ENCODE measurements at regions not wholly inside any gene's neighbourhood (a gene's known extent, or its start where the extent isn't known, plus 50 kb on each side); places are given as distances from the start of the nearest gene placed in this dataset.

GRCh38 chr10:45201271-45201670, 114.1 kb downstream of the OR13A1 start:
- H3K4me2 ChIP-seq (ENCODE audit: insufficient read depth, low read length) = no peak overlapping the region
- no peaks in the 10 kb centered on the region for H3K36me3 ChIP-seq (ENCODE audit: control insufficient read depth in 2 of 2, extremely low read depth in 1 of 2, insufficient read depth in 2 of 2, low read length in 2 of 2)
- BruUV-seq (replicated peaks) = no TSS peak
- dilution Hi-C loops (cut with MboI; ENCODE audit: extremely low pct_ligation_motif_present, low sequenced_read_pairs) = no loop called here
- no peaks in the 10 kb centered on the region for H3K9me1 ChIP-seq (replicated peaks; ENCODE audit: control insufficient read depth, extremely low read depth, insufficient read depth, low read length)
- H3K27ac ChIP-seq (ENCODE audit: insufficient read depth, low read depth, low read length) = no peak overlapping the region
- POLR2A ChIA-PET = no interaction called here
- H3K79me2 ChIP-seq (ENCODE audit: control insufficient read depth, insufficient read depth, low read length) = no peaks in the 10 kb centered on the region
- no peak overlapping the region for H3K4me3 ChIP-seq (replicated peaks in 1 of 3; ENCODE audit: insufficient read depth in 1 of 3, low read depth in 1 of 3, low read length in 3 of 3)
- DNase-seq (ENCODE audit: low read depth, low spot score) (no peak), FAIRE-seq (no peak)
- no peak overlapping the region for H3K9ac ChIP-seq (replicated peaks; ENCODE audit: extremely low read depth, insufficient read depth, low read length)
- H3K4me1 ChIP-seq (ENCODE audit: control insufficient read depth, extremely low read depth, insufficient read depth, low read length) = no peaks in the 10 kb centered on the region
- peaks cover 0 to 2% of the 10 kb centered on the region in 2 experiments for H3K27me3 ChIP-seq (ENCODE audit: control insufficient read depth in 2 of 2, insufficient read depth in 2 of 2, low read length in 2 of 2)
- intact Hi-C loops (cut with micrococcal nuclease) = no loop called here
- CTCF ChIA-PET = no interaction called here
- no peak for TF ChIP-seq EZH2 (IDR thresholded peaks at IDR 0.05; ENCODE audit: borderline replicate concordance, low read depth, low read length, severe bottlenecking)
- TF ChIP-seq MYC (IDR thresholded peaks at IDR 0.05; ENCODE audit: low read depth, low read length) = no peak
- no peak for TF ChIP-seq POLR2A (IDR thresholded peaks at IDR 0.05; ENCODE audit: low read depth, low read length)
- H3K9me3 ChIP-seq (replicated peaks; ENCODE audit: control insufficient read depth, insufficient read depth, low read length) = no peaks in the 10 kb centered on the region
- H2AFZ ChIP-seq (ENCODE audit: low read depth, low read length) = no peak overlapping the region
- H4K20me1 ChIP-seq (replicated peaks; ENCODE audit: control insufficient read depth, extremely low read depth, insufficient read depth, low read length) = no peaks in the 10 kb centered on the region

GRCh38 chr10:45202242-45202641, 113.2 kb downstream of the OR13A1 start:
- DNase-seq (ENCODE audit: low read depth, low spot score) = no peak
- intact Hi-C loops (cut with micrococcal nuclease) = no loop called here
- Histone ChIP-seq H3K4me2 (ENCODE audit: insufficient read depth, low read length) (no peak overlapping the region), H3K4me3 (replicated peaks in 1 of 3; ENCODE audit: insufficient read depth in 1 of 3, low read depth in 1 of 3, low read length in 3 of 3) (no peak overlapping the region), H3K27me3 (ENCODE audit: control insufficient read depth in 2 of 2, insufficient read depth in 2 of 2, low read length in 2 of 2) (peaks cover 0 to 2% of the 10 kb centered on the region in 2 experiments), H3K9me3 (replicated peaks; ENCODE audit: control insufficient read depth, insufficient read depth, low read length) (no peaks in the 10 kb centered on the region), H3K9ac (replicated peaks; ENCODE audit: extremely low read depth, insufficient read depth, low read length) (no peak overlapping the region), H2AFZ (ENCODE audit: low read depth, low read length) (no peak overlapping the region), H4K20me1 (replicated peaks; ENCODE audit: control insufficient read depth, extremely low read depth, insufficient read depth, low read length) (no peaks in the 10 kb centered on the region), H3K36me3 (ENCODE audit: control insufficient read depth in 2 of 2, extremely low read depth in 1 of 2, insufficient read depth in 2 of 2, low read length in 2 of 2) (no peaks in the 10 kb centered on the region), H3K27ac (ENCODE audit: insufficient read depth, low read depth, low read length) (no peak overlapping the region), H3K4me1 (ENCODE audit: control insufficient read depth, extremely low read depth, insufficient read depth, low read length) (no peaks in the 10 kb centered on the region), H3K79me2 (ENCODE audit: control insufficient read depth, insufficient read depth, low read length) (no peaks in the 10 kb centered on the region), H3K9me1 (replicated peaks; ENCODE audit: control insufficient read depth, extremely low read depth, insufficient read depth, low read length) (no peaks in the 10 kb centered on the region)
- dilution Hi-C loops (cut with MboI; ENCODE audit: extremely low pct_ligation_motif_present, low sequenced_read_pairs) = no loop called here
- FAIRE-seq = no peak
- ChIA-PET CTCF (no interaction called here), POLR2A (no interaction called here)
- TF ChIP-seq JUN (IDR thresholded peaks at IDR 0.05; ENCODE audit: borderline replicate concordance, insufficient read depth, insufficient read length, low read depth) (no peak), CTCF (IDR thresholded peaks at IDR 0.05; ENCODE audit: extremely low read depth in 1 of 2, insufficient read depth in 1 of 2, low read depth in 1 of 2, low read length in 2 of 2) (no peak)
- BruUV-seq (replicated peaks) = no TSS peak
